HG02938 (cell line): ENCODE measurements at regions not wholly inside any gene's neighbourhood (a gene's known extent, or its start where the extent isn't known, plus 50 kb on each side); places are given as distances from the start of the nearest gene placed in this dataset.
A peak's percentile ranks its signal among the peaks of the same experiment; 100 is the strongest.

Experiments
- ATAC-seq: cut with Tn5 transposase; IDR thresholded peaks from one replicate; pipeline ENCODE4 v1.9.1; 2021; ENCODE audit warnings: mild to moderate bottlenecking, moderate library complexity; ENCODE audit not compliant: unreplicated experiment

GRCh38 chr21:17987382-17988101, 168.4 kb upstream of the C21orf91 start:
- ATAC-seq = no peak

- no peak for ATAC-seq
Observed at GRCh38 chr21:17981060-17981740, 162.0 kb upstream of the C21orf91 start.

- no peak for ATAC-seq
Observed at GRCh38 chr21:17979763-17980162, 160.6 kb upstream of the C21orf91 start.

DNA sequence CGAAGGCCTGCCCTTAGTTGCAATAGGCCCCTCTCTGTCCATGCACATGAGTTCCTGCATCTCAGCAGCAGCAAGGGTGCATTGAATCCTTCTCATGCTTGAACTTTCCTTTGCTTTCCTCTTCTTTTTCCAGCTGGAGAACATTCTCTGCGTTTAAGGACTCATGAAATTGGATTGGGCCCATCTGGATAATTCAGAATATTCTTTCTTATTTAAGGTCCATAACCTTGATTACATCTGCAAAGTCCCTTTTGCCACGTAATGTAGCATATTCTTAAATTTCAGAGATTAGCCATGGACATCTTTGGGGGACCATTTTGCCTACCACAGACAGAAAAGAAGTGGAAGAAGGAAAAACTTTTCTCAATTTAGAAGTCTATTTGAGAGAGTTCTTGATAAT, 159.7 kb upstream of the C21orf91 start:
- no peak for ATAC-seq

DNA sequence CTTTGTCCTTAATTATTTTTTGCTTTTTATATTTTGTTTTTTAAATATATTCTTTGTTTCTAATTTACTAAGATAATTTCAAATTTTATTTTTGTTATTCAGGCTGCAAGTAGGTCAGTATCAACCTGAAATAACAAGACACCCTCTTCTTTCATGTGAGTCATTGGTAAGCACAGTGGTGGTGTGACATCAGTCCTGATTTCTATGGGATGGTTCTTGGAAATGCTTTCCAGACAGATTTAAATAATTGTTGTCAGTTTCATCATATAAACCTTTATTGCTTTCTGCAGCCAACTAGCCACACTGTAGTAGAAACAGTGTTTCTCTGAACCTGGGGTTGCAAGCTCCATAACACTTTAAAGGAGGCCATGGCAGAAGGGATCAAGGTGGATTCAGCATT, 157.5 kb upstream of the C21orf91 start:
- ATAC-seq = no peak

DNA sequence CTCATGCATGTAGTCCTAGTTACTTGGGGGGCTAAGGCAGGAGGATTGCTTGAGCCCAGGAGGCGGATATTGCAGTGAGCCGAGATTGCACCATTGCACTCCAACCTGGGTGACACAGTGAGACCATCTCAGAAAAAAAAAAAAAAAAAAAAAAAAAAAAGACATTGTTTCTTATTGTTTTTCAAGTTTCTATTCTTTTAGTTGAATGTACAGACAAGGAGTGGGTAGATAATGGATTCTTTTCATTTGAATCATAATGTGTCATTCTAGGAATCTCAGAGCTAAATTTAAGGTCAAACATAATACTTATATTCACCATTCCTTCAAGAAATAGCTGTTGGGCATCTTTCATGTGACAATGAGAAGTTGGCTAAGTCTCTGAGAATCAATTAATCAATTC, 157.0 kb upstream of the C21orf91 start:
- no peak for ATAC-seq

GRCh38 chr21:17967319-17967718, 148.2 kb upstream of the C21orf91 start:
- no peak for ATAC-seq

DNA sequence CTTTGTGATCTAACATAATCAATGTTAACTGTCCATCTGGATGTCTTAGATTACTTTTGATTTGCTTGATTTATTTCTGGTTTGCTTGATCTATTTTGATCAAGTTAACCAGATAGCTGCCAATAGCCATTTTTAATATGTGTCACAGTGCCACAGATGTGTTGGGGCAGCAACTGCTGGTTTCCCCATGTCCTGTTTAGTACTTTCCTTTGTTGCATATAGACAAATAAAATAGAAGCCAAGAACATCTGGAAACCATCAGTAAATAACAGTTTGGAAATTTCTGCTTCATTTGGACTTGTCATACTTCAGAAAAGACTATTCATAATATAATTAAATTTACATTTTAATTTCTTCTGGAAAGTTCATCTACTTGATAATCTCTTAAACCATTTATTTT, 145.6 kb upstream of the C21orf91 start:
- no peak for ATAC-seq

- no peak for ATAC-seq
Observed at GRCh38 chr21:17964199-17964598, 145.0 kb upstream of the C21orf91 start.

GRCh38 chr21:17950591-17950990, 131.4 kb upstream of the C21orf91 start:
- ATAC-seq = no peak

DNA sequence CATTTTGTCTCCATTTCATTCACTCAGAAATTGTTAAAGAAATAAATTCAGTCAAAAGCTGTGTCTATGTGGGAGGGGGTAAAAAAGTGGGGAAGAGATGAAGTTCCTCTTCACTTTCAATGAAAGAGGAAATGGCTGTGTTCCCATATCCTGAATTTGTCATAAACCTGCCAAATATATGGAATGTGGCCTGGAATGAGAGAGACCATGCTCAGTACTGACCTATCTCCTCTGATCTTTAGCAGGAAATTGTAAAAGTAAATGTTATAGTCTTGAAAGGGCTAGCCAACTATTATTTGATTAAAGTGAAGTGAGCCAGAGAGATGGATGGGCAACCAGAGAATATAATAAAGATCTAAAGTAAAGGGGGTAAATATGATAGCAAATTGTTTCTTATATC, 130.3 kb upstream of the C21orf91 start:
- no peak for ATAC-seq

DNA sequence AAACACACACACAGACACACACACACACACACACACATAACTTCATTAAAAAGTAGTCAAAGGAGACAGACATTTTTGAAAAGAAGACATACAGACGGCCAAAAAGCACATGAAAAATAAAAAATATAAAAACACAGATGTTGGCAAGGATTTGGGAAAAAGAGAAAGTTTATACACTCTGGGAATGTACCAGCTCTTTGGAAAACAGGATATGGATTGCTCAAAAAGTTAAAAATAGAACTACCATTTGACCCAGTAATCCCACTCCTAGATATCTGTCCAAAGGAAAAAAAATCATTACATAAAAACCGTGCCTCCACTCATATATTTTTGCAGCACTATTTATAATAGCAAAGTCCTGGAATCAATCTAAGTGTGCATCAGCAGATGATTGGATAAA, 128.4 kb upstream of the C21orf91 start:
- ATAC-seq = no peak

- no peak for ATAC-seq
Observed at GRCh38 chr21:17931080-17931479, 111.9 kb upstream of the C21orf91 start.

DNA sequence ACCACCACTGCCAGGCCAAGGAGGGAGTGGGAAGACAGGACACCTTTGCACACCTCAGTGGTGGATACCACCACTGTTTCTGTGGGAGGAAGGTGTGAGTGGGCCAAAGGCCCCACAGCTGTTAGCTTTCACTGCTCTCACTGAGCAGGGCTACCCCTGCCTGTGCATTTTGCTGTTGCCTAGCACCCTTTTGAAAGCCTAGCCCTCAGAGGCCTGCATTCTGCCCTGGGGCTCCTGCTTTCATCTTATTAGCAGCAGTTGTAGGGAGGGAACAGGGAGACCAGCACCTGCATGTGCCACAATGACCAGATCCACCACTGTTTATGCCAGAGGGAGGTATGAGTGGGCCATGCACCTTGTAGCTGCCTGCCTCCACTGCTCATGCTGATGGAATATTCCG, 110.9 kb upstream of the C21orf91 start:
- no peak for ATAC-seq

DNA sequence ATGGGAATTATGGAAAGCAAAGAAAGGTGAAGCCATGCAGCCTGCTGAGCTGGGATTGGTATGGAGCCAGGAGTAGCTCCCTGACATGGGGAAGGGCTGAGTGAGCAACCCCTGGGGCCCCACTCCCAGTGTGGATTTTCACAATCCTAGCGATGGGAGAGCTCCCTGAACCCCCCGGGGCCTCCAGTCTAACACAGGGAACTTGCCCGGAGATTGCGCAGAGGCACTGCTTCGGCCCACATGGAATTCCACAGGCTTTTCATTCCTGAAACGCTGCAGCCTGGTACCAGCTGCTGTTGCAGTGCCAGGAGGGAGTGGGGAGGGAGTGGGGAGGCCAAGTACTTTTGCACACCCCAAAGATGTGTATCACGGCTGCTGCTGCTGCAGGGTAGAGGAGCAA, 110.4 kb upstream of the C21orf91 start:
- ATAC-seq = no peak

GRCh38 chr21:17925899-17926298, 106.7 kb upstream of the C21orf91 start:
- no peak for ATAC-seq

DNA sequence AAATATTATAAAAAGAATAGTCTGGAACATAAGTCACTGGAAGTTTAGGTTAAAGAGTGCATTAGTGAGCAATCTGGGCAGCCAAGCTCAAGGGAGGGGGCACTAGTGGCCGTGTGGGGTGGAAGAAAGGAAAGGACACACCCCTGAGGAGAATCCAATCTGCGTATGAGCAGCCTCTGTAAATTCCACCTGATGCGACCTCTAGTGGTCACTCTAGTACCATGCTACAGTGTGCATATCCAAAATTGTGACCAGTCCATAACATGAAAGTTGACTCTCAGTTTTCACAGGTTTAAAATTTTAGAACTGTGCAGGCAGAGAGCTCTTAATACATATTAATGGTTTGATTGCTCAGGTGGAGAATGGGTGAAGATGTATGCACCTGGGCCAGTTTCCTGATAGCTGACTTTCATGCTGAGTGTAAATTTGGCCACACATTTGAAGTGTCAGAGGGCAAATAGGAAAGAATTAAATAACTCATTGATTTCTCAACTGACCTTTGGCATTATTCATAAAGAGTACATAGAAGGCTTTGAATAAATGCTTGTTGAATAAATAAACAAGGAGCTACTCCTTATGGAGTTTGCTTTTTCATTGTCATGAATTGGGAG, 105.9 kb upstream of the C21orf91 start:
- ATAC-seq = peak; percentile 99

- ATAC-seq = no peak
Observed at GRCh38 chr21:17921579-17922530, 102.7 kb upstream of the C21orf91 start.

DNA sequence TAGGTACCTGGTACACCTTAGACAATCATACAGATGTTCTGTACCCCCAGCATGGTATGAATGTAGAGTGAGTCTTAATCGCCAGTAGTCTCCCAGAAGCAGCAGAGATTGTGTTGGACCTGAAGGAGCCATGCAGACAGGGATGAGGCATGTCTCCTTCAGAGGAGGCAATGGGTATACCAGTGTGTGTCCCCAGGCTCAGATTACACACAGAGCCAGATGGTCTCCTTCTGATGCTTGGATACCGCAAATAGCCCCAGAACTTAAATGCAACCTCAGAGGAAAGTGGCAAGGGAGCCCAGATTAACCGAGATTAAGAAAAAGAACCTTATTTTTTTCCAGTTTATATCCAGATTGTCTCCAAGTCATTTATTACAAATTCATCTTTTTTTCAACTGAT, 96.8 kb upstream of the C21orf91 start:
- ATAC-seq = no peak

DNA sequence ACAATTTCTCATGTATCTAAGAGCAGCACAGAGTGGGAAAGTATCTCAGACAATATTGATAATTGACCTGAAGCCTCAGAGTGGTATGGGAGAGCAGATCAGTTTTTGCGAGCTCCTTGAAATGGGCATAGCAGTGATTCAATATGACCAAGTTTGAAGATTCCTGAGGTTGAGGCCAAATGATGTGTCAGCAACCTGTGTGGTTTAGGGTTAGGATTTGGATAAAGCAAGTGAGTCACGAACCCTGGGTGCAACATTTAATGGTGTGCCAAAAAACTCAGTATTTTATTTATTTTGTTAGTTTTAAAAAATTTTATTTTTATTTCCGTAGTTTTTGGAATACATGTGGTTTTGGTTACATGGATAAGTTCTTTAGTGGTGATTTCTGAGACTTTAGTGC, 92.5 kb upstream of the C21orf91 start:
- no peak for ATAC-seq
